ENCODE measurements at regions not wholly inside any gene's neighbourhood (a gene's known extent, or its start where the extent isn't known, plus 50 kb on each side); places are given as distances from the start of the nearest gene placed in this dataset.

DNA sequence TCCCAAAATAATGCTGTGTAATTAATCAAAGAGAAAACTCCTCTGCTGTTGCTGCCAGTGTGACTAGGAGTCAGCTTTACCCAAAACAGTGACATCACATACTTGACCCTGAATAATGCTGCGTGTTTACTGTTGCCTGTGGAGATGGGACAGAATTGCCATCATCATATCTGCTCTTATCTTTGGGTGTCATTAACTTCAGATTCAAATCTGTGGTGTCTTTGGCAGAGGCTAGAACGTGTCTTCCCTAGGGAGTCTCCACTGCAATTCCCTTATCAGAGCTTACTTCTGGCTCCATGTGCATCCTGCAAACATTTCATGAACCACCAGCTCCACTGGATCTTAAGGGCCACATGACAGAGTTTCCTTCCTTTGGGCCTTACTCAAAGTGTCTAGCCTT is 88.9 kb upstream of the MRPS30 start:
- no peak for TF ChIP-seq BRCA1 (IDR thresholded peaks at IDR 0.05; ENCODE audit: low read depth, low read length)
- no peak for TF ChIP-seq GABPA (IDR thresholded peaks at IDR 0.05; ENCODE audit: borderline replicate concordance, insufficient read depth, low read length)
- no peak for TF ChIP-seq CEBPB (IDR thresholded peaks at IDR 0.05; ENCODE audit: low read depth, low read length)
- no peak for TF ChIP-seq POLR2A (IDR thresholded peaks at IDR 0.05; ENCODE audit: control extremely low read depth in 1 of 2, low read depth in 2 of 2, low read length in 2 of 2)
- TF ChIP-seq, protein P1, sequence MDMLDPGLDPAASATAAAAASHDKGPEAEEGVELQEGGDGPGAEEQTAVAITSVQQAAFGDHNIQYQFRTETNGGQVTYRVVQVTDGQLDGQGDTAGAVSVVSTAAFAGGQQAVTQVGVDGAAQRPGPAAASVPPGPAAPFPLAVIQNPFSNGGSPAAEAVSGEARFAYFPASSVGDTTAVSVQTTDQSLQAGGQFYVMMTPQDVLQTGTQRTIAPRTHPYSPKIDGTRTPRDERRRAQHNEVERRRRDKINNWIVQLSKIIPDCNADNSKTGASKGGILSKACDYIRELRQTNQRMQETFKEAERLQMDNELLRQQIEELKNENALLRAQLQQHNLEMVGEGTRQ (IDR thresholded peaks at IDR 0.05; ENCODE audit: low read length) = no peak
- no peak for TF ChIP-seq HDAC2 (IDR thresholded peaks at IDR 0.05; ENCODE audit: borderline replicate concordance in 1 of 2, low read depth in 2 of 2, low read length in 2 of 2)
- no peak for TF ChIP-seq CHD1 (IDR thresholded peaks at IDR 0.05; ENCODE audit: low read depth, low read length)
- TF ChIP-seq, protein P2, sequence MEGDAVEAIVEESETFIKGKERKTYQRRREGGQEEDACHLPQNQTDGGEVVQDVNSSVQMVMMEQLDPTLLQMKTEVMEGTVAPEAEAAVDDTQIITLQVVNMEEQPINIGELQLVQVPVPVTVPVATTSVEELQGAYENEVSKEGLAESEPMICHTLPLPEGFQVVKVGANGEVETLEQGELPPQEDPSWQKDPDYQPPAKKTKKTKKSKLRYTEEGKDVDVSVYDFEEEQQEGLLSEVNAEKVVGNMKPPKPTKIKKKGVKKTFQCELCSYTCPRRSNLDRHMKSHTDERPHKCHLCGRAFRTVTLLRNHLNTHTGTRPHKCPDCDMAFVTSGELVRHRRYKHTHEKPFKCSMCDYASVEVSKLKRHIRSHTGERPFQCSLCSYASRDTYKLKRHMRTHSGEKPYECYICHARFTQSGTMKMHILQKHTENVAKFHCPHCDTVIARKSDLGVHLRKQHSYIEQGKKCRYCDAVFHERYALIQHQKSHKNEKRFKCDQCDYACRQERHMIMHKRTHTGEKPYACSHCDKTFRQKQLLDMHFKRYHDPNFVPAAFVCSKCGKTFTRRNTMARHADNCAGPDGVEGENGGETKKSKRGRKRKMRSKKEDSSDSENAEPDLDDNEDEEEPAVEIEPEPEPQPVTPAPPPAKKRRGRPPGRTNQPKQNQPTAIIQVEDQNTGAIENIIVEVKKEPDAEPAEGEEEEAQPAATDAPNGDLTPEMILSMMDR (IDR thresholded peaks at IDR 0.05; ENCODE audit: control extremely low read depth in 1 of 3, insufficient read depth in 1 of 3, low read depth in 1 of 3, low read length in 3 of 3) = no peak
- no peak for TF ChIP-seq KDM4A (IDR thresholded peaks at IDR 0.05; ENCODE audit: low read depth, low read length, severe bottlenecking)

Measured in H1 (cell line).